ENCODE measurements at regions not wholly inside any gene's neighbourhood (a gene's known extent, or its start where the extent isn't known, plus 50 kb on each side); places are given as distances from the start of the nearest gene placed in this dataset.

DNA sequence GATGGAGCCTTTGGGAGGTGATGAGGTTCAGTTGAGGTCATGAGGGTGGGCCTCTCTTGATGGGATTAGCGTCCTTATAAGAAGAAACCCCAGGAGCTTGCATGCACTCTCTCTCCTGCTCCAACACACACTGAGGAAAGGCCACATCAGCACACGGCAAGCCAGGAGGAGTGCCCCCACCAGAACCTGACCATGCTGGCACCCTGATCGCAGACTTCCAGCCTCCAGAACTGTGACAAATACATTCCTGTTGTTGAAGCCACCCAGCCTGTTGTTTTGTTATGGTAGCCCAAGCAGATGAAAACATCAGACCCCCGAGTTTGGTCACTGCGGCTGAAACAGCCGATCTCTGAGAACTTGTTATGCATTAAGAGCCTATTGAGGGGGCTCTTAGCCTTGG, 64.8 kb upstream of the SOD1 start:
- H3K79me2 ChIP-seq (ENCODE audit: insufficient read depth, low read length), result no peaks in the 10 kb centered on the region
- no peak overlapping the region for H3K27ac ChIP-seq (ENCODE audit: low read depth, low read length)
- no peak overlapping the region for H2AFZ ChIP-seq (ENCODE audit: low read length)

DNA sequence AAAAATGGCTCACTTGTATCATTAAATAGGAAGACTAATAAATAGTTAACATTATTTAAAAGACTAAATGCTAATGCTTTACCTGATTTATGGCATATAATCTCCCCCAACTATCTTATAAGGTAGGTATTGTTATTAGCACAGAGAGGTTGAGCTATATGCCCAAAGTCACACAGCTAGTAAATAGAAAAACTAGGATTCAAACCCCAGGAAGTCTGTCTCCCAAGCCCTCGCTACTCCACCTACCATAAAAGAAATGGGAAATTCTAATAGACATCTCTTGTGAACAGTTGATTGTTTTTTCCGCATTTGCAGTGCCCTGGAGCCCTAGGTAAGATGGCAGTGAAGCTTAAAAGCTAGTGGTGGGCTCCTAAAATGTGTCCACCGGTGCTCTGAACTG, 65.2 kb upstream of the SOD1 start:
- no peaks in the 10 kb centered on the region for H3K9me3 ChIP-seq (ENCODE audit: low read depth, low read length)
- H3K4me3 ChIP-seq (ENCODE audit: insufficient read depth, low read length), result no peak overlapping the region
- H2AFZ ChIP-seq (ENCODE audit: low read length), result no peak overlapping the region
- no peaks in the 10 kb centered on the region for H3K4me1 ChIP-seq (ENCODE audit: insufficient read depth, low read length)
- H4K20me1 ChIP-seq (ENCODE audit: insufficient read depth, low read length), result no peaks in the 10 kb centered on the region
- H3K36me3 ChIP-seq (ENCODE audit: insufficient read depth, low read length), result no peaks in the 10 kb centered on the region
- H3K4me2 ChIP-seq (ENCODE audit: insufficient read depth, low read length), result no peak overlapping the region
- no peak for DNase-seq (ENCODE audit: insufficient read length, low spot score, missing footprints)
- no peaks in the 10 kb centered on the region for H3K27me3 ChIP-seq (ENCODE audit: insufficient read depth, low read length)
- no peaks in the 10 kb centered on the region for H3K79me2 ChIP-seq (ENCODE audit: insufficient read depth, low read length)
- TF ChIP-seq, protein P1, sequence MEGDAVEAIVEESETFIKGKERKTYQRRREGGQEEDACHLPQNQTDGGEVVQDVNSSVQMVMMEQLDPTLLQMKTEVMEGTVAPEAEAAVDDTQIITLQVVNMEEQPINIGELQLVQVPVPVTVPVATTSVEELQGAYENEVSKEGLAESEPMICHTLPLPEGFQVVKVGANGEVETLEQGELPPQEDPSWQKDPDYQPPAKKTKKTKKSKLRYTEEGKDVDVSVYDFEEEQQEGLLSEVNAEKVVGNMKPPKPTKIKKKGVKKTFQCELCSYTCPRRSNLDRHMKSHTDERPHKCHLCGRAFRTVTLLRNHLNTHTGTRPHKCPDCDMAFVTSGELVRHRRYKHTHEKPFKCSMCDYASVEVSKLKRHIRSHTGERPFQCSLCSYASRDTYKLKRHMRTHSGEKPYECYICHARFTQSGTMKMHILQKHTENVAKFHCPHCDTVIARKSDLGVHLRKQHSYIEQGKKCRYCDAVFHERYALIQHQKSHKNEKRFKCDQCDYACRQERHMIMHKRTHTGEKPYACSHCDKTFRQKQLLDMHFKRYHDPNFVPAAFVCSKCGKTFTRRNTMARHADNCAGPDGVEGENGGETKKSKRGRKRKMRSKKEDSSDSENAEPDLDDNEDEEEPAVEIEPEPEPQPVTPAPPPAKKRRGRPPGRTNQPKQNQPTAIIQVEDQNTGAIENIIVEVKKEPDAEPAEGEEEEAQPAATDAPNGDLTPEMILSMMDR (IDR thresholded peaks at IDR 0.05; ENCODE audit: extremely low read depth, low read depth, low read length), result no peak
- H3K27ac ChIP-seq (ENCODE audit: low read depth, low read length), result no peak overlapping the region

More for the DNA sequence above, 64.8 kb upstream of the SOD1 start:
- TF ChIP-seq, protein P1 (IDR thresholded peaks at IDR 0.05; ENCODE audit: extremely low read depth, low read depth, low read length), result no peak
- H4K20me1 ChIP-seq (ENCODE audit: insufficient read depth, low read length), result no peaks in the 10 kb centered on the region
- H3K4me3 ChIP-seq (ENCODE audit: insufficient read depth, low read length), result no peak overlapping the region
- no peaks in the 10 kb centered on the region for H3K27me3 ChIP-seq (ENCODE audit: insufficient read depth, low read length)
- no peaks in the 10 kb centered on the region for H3K36me3 ChIP-seq (ENCODE audit: insufficient read depth, low read length)
- H3K4me2 ChIP-seq (ENCODE audit: insufficient read depth, low read length), result no peak overlapping the region
- no peaks in the 10 kb centered on the region for H3K9me3 ChIP-seq (ENCODE audit: low read depth, low read length)
- H3K4me1 ChIP-seq (ENCODE audit: insufficient read depth, low read length), result no peaks in the 10 kb centered on the region
- DNase-seq (ENCODE audit: insufficient read length, low spot score, missing footprints), result no peak

DNA sequence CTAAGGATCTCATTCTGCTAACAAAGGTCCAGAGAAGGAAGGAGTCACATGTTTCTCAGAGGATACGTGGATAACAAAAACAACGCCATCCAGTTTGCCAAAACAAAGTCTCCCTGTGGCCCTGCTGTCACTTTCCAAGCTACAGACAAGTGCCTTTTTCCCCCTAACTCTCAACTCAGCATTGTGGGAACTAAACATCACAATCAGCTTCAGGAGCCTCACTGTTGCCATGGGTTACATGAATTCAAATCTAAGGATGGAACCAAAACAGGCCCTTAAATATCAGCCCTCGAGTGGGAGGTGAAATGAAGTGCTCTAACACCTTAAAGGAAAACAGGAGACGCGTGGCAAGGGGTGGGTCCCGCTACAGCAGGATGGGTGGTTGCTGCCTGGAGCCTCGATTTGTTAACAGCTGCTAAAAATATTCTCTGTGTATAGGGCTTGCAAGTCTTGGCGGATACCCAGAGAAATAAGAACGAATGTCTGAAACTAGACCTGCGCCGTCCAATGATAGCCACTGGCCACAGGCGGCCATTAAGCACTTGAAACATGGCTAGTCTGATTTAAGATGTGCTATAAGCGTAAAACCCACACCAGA, 66.4 kb upstream of the SOD1 start:
- no peaks in the 10 kb centered on the region for H3K79me2 ChIP-seq (ENCODE audit: insufficient read depth, low read length)
- no peaks in the 10 kb centered on the region for H4K20me1 ChIP-seq (ENCODE audit: insufficient read depth, low read length)
- no peaks in the 10 kb centered on the region for H3K9me3 ChIP-seq (ENCODE audit: low read depth, low read length)
- H3K4me1 ChIP-seq (ENCODE audit: insufficient read depth, low read length), result no peaks in the 10 kb centered on the region
- no peak overlapping the region for H3K4me2 ChIP-seq (ENCODE audit: insufficient read depth, low read length)
- H3K27me3 ChIP-seq (ENCODE audit: insufficient read depth, low read length), result no peaks in the 10 kb centered on the region
- no peaks in the 10 kb centered on the region for H3K36me3 ChIP-seq (ENCODE audit: insufficient read depth, low read length)
- H3K4me3 ChIP-seq (ENCODE audit: insufficient read depth, low read length), result no peak overlapping the region
- TF ChIP-seq, protein P1 (IDR thresholded peaks at IDR 0.05; ENCODE audit: extremely low read depth, low read depth, low read length), result no peak
- no peak overlapping the region for H3K27ac ChIP-seq (ENCODE audit: low read depth, low read length)
- no peak overlapping the region for H2AFZ ChIP-seq (ENCODE audit: low read length)
- DNase-seq (ENCODE audit: insufficient read length, low spot score, missing footprints), result no peak

DNA sequence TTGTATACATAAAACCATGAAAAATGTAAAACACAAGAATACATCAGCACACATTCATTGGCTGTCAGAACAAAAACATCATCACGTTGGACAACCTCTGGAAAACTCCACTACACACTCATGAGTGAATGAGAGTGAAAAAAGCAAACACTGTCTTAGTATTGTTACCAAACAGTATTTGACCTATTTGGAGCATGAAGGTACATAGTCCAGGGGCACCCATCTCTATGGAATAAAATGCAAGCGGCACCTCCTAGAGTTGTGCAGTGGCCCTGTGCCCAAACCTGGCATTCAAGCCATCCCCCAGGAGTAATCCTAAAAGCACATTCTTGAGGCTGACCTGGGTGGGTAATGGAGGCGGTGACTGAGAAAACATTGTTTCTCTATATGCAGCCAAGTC, 67.0 kb upstream of the SOD1 start:
- H4K20me1 ChIP-seq (ENCODE audit: insufficient read depth, low read length), result no peaks in the 10 kb centered on the region
- H3K4me2 ChIP-seq (ENCODE audit: insufficient read depth, low read length), result no peak overlapping the region
- no peak overlapping the region for H3K4me3 ChIP-seq (ENCODE audit: insufficient read depth, low read length)
- H3K36me3 ChIP-seq (ENCODE audit: insufficient read depth, low read length), result no peaks in the 10 kb centered on the region
- no peak overlapping the region for H2AFZ ChIP-seq (ENCODE audit: low read length)
- no peaks in the 10 kb centered on the region for H3K9me3 ChIP-seq (ENCODE audit: low read depth, low read length)
- TF ChIP-seq, protein P1 (IDR thresholded peaks at IDR 0.05; ENCODE audit: extremely low read depth, low read depth, low read length), result no peak
- no peaks in the 10 kb centered on the region for H3K79me2 ChIP-seq (ENCODE audit: insufficient read depth, low read length)
- no peaks in the 10 kb centered on the region for H3K27me3 ChIP-seq (ENCODE audit: insufficient read depth, low read length)
- no peak for DNase-seq (ENCODE audit: insufficient read length, low spot score, missing footprints)
- H3K27ac ChIP-seq (ENCODE audit: low read depth, low read length), result no peak overlapping the region
- H3K4me1 ChIP-seq (ENCODE audit: insufficient read depth, low read length), result no peaks in the 10 kb centered on the region
